DMS53 (cell line): ENCODE measurements at regions not wholly inside any gene's neighbourhood (a gene's known extent, or its start where the extent isn't known, plus 50 kb on each side); places are given as distances from the start of the nearest gene placed in this dataset.
A peak's percentile ranks its signal among the peaks of the same experiment; 100 is the strongest.
"Not testable (repeated sequence)": the region's sequence is repeated elsewhere in the genome, so short reads cannot be mapped to it uniquely, and the experiment has no call there.

Experiments used
- DNase-seq: peaks from one replicate; lab custom pipeline; 2025; lab: John Stamatoyannopoulos, UW

GRCh38 chr1:37161171-37161570 is 126.9 kb upstream of the GRIK3 start:
- DNase-seq: no peak

GRCh38 chr1:37162059-37162458 is 127.7 kb upstream of the GRIK3 start:
- DNase-seq: no peak

- DNase-seq: no peak
Observed at GRCh38 chr1:37166005-37166404, 131.7 kb upstream of the GRIK3 start.

- peak; percentile 16 for DNase-seq
Observed at GRCh38 chr1:37167479-37167878, 133.2 kb upstream of the GRIK3 start.

GRCh38 chr1:37169241-37169640 is 134.9 kb upstream of the GRIK3 start:
- DNase-seq: no peak

GRCh38 chr1:37169743-37170275 is 135.5 kb upstream of the GRIK3 start:
- DNase-seq: no peak

GRCh38 chr1:37171691-37172090 is 137.4 kb upstream of the GRIK3 start:
- no peak for DNase-seq

GRCh38 chr1:37174341-37174740 is 140.0 kb upstream of the GRIK3 start:
- no peak for DNase-seq

- no peak for DNase-seq
Observed at GRCh38 chr1:37174876-37175275, 140.6 kb upstream of the GRIK3 start.

- DNase-seq: no peak
Observed at GRCh38 chr1:37175666-37176215, 141.4 kb upstream of the GRIK3 start.

- no peak for DNase-seq
Observed at GRCh38 chr1:37176269-37176668, 142.0 kb upstream of the GRIK3 start.

- DNase-seq: peak; percentile 55
Observed at GRCh38 chr1:37177230-37177864, 143.0 kb upstream of the GRIK3 start.

GRCh38 chr1:37181425-37181824 is 147.1 kb upstream of the GRIK3 start:
- DNase-seq: no peak

- no peak for DNase-seq
Observed at GRCh38 chr1:37184789-37185188, 150.5 kb upstream of the GRIK3 start.

- DNase-seq: no peak
Observed at GRCh38 chr1:37186246-37186756, 152.0 kb upstream of the GRIK3 start.

- no peak for DNase-seq
Observed at GRCh38 chr1:37189111-37189510, 154.8 kb upstream of the GRIK3 start.

GRCh38 chr1:37197411-37197810 is 163.1 kb upstream of the GRIK3 start:
- DNase-seq: no peak

GRCh38 chr1:37214305-37214704 is 180.0 kb upstream of the GRIK3 start:
- DNase-seq: not testable (repeated sequence)

GRCh38 chr1:37233606-37234005 is 199.3 kb upstream of the GRIK3 start:
- no peak for DNase-seq

- DNase-seq: no peak
Observed at GRCh38 chr1:37234941-37235418, 200.7 kb upstream of the GRIK3 start.

GRCh38 chr1:37237948-37238347 is 203.6 kb upstream of the GRIK3 start:
- DNase-seq: no peak

- no peak for DNase-seq
Observed at GRCh38 chr1:37238364-37239224, 204.3 kb upstream of the GRIK3 start.
